Stimulated activated CD8-positive, alpha-beta memory T cell treated with anti-CD3 and anti-CD28 coated beads, Interleukin-15, amount 100 ng/mL, for 48 hours (primary cell): ENCODE measurements at regions not wholly inside any gene's neighbourhood (a gene's known extent, or its start where the extent isn't known, plus 50 kb on each side); places are given as distances from the start of the nearest gene placed in this dataset.

Source experiments
- DNase-seq, 2 donors: peaks; one replicate each; pipeline ENCODE4 v3.0.0-alpha.2; 2020; ENCODE audit warnings: low read depth in 2 of 2

- DNase-seq: no peak
Observed at GRCh38 chr16:72409423-72409822, 237.5 kb upstream of the PMFBP1 start.

GRCh38 chr16:72406390-72406789 is 234.4 kb upstream of the PMFBP1 start:
- no peak for DNase-seq

GRCh38 chr16:72404299-72404698 is 232.3 kb upstream of the PMFBP1 start:
- no peak for DNase-seq

GRCh38 chr16:72401084-72401361 is 229.1 kb upstream of the PMFBP1 start:
- no peak for DNase-seq

- no peak for DNase-seq
Observed at GRCh38 chr16:72400257-72401083, 228.5 kb upstream of the PMFBP1 start.

- DNase-seq: no peak
Observed at GRCh38 chr16:72399811-72400210, 227.9 kb upstream of the PMFBP1 start.

- DNase-seq: no peak
Observed at GRCh38 chr16:72397876-72398275, 225.9 kb upstream of the PMFBP1 start.

GRCh38 chr16:72394526-72394925 is 222.6 kb upstream of the PMFBP1 start:
- DNase-seq: no peak

- DNase-seq: no peak
Observed at GRCh38 chr16:72389791-72390190, 217.8 kb upstream of the PMFBP1 start.

GRCh38 chr16:72388007-72388406 is 216.1 kb upstream of the PMFBP1 start:
- no peak for DNase-seq

- DNase-seq: no peak
Observed at GRCh38 chr16:72384651-72385050, 212.7 kb upstream of the PMFBP1 start.

GRCh38 chr16:72380283-72380682 is 208.3 kb upstream of the PMFBP1 start:
- DNase-seq: no peak

GRCh38 chr16:72373201-72373600 is 201.2 kb upstream of the PMFBP1 start:
- DNase-seq: no peak

GRCh38 chr16:72372087-72373045 is 200.4 kb upstream of the PMFBP1 start:
- no peak for DNase-seq

GRCh38 chr16:72371307-72372086 is 199.5 kb upstream of the PMFBP1 start:
- DNase-seq: no peak

- DNase-seq: no peak
Observed at GRCh38 chr16:72369274-72369673, 197.3 kb upstream of the PMFBP1 start.

GRCh38 chr16:72367851-72368250 is 195.9 kb upstream of the PMFBP1 start:
- no peak for DNase-seq

GRCh38 chr16:72362973-72363372 is 191.0 kb upstream of the PMFBP1 start:
- DNase-seq: no peak

- DNase-seq: no peak
Observed at GRCh38 chr16:72362476-72362875, 190.5 kb upstream of the PMFBP1 start.

- no peak for DNase-seq
Observed at GRCh38 chr16:72357910-72358309, 186.0 kb upstream of the PMFBP1 start.

- DNase-seq: no peak
Observed at GRCh38 chr16:72355561-72355960, 183.6 kb upstream of the PMFBP1 start.

GRCh38 chr16:72349719-72350118 is 177.8 kb upstream of the PMFBP1 start:
- DNase-seq: no peak
